PC-3 (cell line): ENCODE measurements at regions not wholly inside any gene's neighbourhood (a gene's known extent, or its start where the extent isn't known, plus 50 kb on each side); places are given as distances from the start of the nearest gene placed in this dataset.

Source experiments
- ATAC-seq: fragments of 200-7000 bp; cut with Tn5 transposase; 2 replicates; pipeline ENCODE4 v1.9.1; 2020; ENCODE audit warnings: mild to moderate bottlenecking, moderate library complexity
- BruUV-seq: library from RNA; stranded (reverse); fragments of 400-500 nt; replicated peaks from 2 replicates; lab custom pipeline; 2021; lab: Mats Ljungman, UMichigan
- CTCF ChIA-PET: fragments of 300-600 bp; sonication (Branson Sonifier 250); formaldehyde crosslinking; loops from one replicate; lab custom pipeline; 2022; ENCODE audit warnings: antibody characterized with exemption; lab: Charles Lee
- POLR2A ChIA-PET: fragments of 300-600 bp; sonication (Branson Sonifier 250); formaldehyde crosslinking; loops from one replicate; lab custom pipeline; 2022; ENCODE audit warnings: antibody characterized with exemption; ENCODE audit not compliant: unreplicated experiment; lab: Charles Lee
- DNase-seq: peaks from one replicate; pipeline ENCODE4 v3.0.0-alpha.2; 2015
- H2AFZ ChIP-seq: fragments of 300-600 bp; sonication (generic); 2 replicates; pipeline ENCODE4 v1.6.0; 2016; ENCODE audit warnings: antibody characterized with exemption, low read length
- H3F3A ChIP-seq: fragments of 300-600 bp; sonication (generic); one replicate; pipeline ENCODE4 v1.6.0; 2017; ENCODE audit warnings: antibody characterized with exemption, low read length, control low read depth, mild to moderate bottlenecking; ENCODE audit not compliant: unreplicated experiment
- H3K27ac ChIP-seq: fragments of 300-600 bp; sonication (generic); 2 replicates; pipeline ENCODE4 v1.5.1; 2016; ENCODE audit warnings: mild to moderate bottlenecking, low read length
- H3K27me3 ChIP-seq: fragments of 300-600 bp; sonication (generic); 2 replicates; pipeline ENCODE4 v1.6.1; 2016; ENCODE audit warnings: low read length, mixed read lengths
- H3K36me3 ChIP-seq: fragments of 300-600 bp; sonication (generic); 2 replicates; pipeline ENCODE4 v1.6.1; 2016; ENCODE audit warnings: low read depth, mixed run types, low read length, mixed read lengths
- H3K4me1 ChIP-seq: fragments of 300-600 bp; sonication (generic); 2 replicates; pipeline ENCODE4 v1.5.1; 2016; ENCODE audit warnings: low read length; ENCODE audit not compliant: insufficient read depth
- H3K4me2 ChIP-seq: fragments of 300-600 bp; sonication (generic); 2 replicates; pipeline ENCODE4 v1.6.0; 2016; ENCODE audit warnings: low read length
- H3K4me3 ChIP-seq: fragments of 300-600 bp; sonication (generic); 2 replicates; pipeline ENCODE4 v1.5.1; 2016; ENCODE audit warnings: mild to moderate bottlenecking, low read length, mixed read lengths
- H3K79me2 ChIP-seq: fragments of 300-600 bp; sonication (generic); 2 replicates; pipeline ENCODE4 v1.6.1; 2017; ENCODE audit warnings: low read length, mixed read lengths
- H3K9ac ChIP-seq: fragments of 300-600 bp; sonication (generic); 2 replicates; pipeline ENCODE4 v1.6.0; 2016; ENCODE audit warnings: mild to moderate bottlenecking, low read length
- H3K9me2 ChIP-seq: fragments of 300-600 bp; sonication (generic); replicated peaks from 2 replicates; pipeline ENCODE4 v1.6.1; 2016; ENCODE audit warnings: mixed run types, low read length, mixed read lengths
- H3K9me3 ChIP-seq: fragments of 300-600 bp; sonication (generic); 2 replicates; pipeline ENCODE4 v1.6.1; 2016; ENCODE audit warnings: low read length, mixed read lengths
- H4K20me1 ChIP-seq: fragments of 300-600 bp; sonication (generic); 2 replicates; pipeline ENCODE4 v1.6.1; 2016; ENCODE audit warnings: low read length, mixed read lengths
- CTCF ChIP-seq: fragments of 300-600 bp; sonication (generic); conservative IDR thresholded peaks from 2 replicates; pipeline ENCODE4 v1.5.1; 2017; ENCODE audit warnings: antibody characterized with exemption, low read depth, mild to moderate bottlenecking, low read length
- EZH2 ChIP-seq: fragments of 300-600 bp; sonication (generic); IDR thresholded peaks from one replicate; pipeline ENCODE4 v1.6.1; 2017; ENCODE audit warnings: antibody characterized with exemption, mild to moderate bottlenecking, low read length; ENCODE audit not compliant: unreplicated experiment
- EZH2phosphoT487 ChIP-seq: fragments of 300-600 bp; sonication (generic); IDR thresholded peaks from 2 replicates; pipeline ENCODE4 v1.6.1; 2018; ENCODE audit warnings: mild to moderate bottlenecking, antibody characterized with exemption, low read length, borderline replicate concordance
- intact Hi-C: fragments of 100-400 bp; cut with micrococcal nuclease; formaldehyde crosslinking; loops from 2 replicates; pipeline ENCODE4 v1.9.0; 2023

GRCh38 chr13:33575378-33575777, 242.6 kb upstream of the RFC3 start:
- Histone ChIP-seq H2AFZ (no peak overlapping the region), H3K27ac (no peak overlapping the region), H3K4me1 (no peaks in the 10 kb centered on the region), H3K9me3 (no peaks in the 10 kb centered on the region), H3K4me2 (no peak overlapping the region), H3K4me3 (no peak overlapping the region), H3K27me3 (no peaks in the 10 kb centered on the region), H3K36me3 (no peaks in the 10 kb centered on the region), H3K9me2 (no peaks in the 10 kb centered on the region), H3K79me2 (no peaks in the 10 kb centered on the region), H3K9ac (no peak overlapping the region), H4K20me1 (no peaks in the 10 kb centered on the region), H3F3A (no peaks in the 10 kb centered on the region)
- no peak for ATAC-seq
- no TSS peak for BruUV-seq
- no peak for TF ChIP-seq CTCF
- no peak for TF ChIP-seq EZH2
- no peak for TF ChIP-seq EZH2phosphoT487
- DNase-seq: no peak
- intact Hi-C loops: no loop called here
- ChIA-PET POLR2A (no interaction called here), CTCF (no interaction called here)

GRCh38 chr13:33577007-33577406, 240.9 kb upstream of the RFC3 start:
- Histone ChIP-seq H3F3A (no peaks in the 10 kb centered on the region), H3K27ac (no peak overlapping the region), H3K9me3 (no peaks in the 10 kb centered on the region), H3K79me2 (no peaks in the 10 kb centered on the region), H3K36me3 (no peaks in the 10 kb centered on the region), H3K4me1 (no peaks in the 10 kb centered on the region), H3K4me2 (no peak overlapping the region), H3K4me3 (no peak overlapping the region), H4K20me1 (no peaks in the 10 kb centered on the region), H3K27me3 (no peaks in the 10 kb centered on the region), H3K9ac (no peak overlapping the region), H3K9me2 (no peaks in the 10 kb centered on the region), H2AFZ (no peak overlapping the region)
- intact Hi-C loops: no loop called here
- CTCF ChIA-PET: no interaction called here
- TF ChIP-seq CTCF: no peak
- TF ChIP-seq EZH2: no peak
- no peak for TF ChIP-seq EZH2phosphoT487
- DNase-seq: no peak
- no TSS peak for BruUV-seq
- ATAC-seq: no peak
- POLR2A ChIA-PET: no interaction called here

- DNase-seq: no peak
- Histone ChIP-seq H3K4me1 (no peaks in the 10 kb centered on the region), H3K27me3 (no peaks in the 10 kb centered on the region), H3K9me2 (no peaks in the 10 kb centered on the region), H3F3A (no peaks in the 10 kb centered on the region), H4K20me1 (no peaks in the 10 kb centered on the region), H3K27ac (no peak overlapping the region), H3K79me2 (no peaks in the 10 kb centered on the region), H3K4me3 (no peak overlapping the region), H3K9me3 (no peaks in the 10 kb centered on the region), H3K4me2 (no peak overlapping the region), H3K36me3 (no peaks in the 10 kb centered on the region), H3K9ac (no peak overlapping the region), H2AFZ (no peak overlapping the region)
- no peak for TF ChIP-seq EZH2
- no peak for TF ChIP-seq CTCF
- TF ChIP-seq EZH2phosphoT487: no peak
- no TSS peak for BruUV-seq
- intact Hi-C loops: no loop called here
- no peak for ATAC-seq
- CTCF ChIA-PET: interaction anchor here (0.6 kb wide), 1 partner anchor 104 kb away, joined by 3 read pairs; no protein-coding TSS in a partner anchor
- POLR2A ChIA-PET: no interaction called here
Observed at GRCh38 chr13:33578786-33579185, 239.2 kb upstream of the RFC3 start.
